K562 (cell line): ENCODE measurements at regions not wholly inside any gene's neighbourhood (a gene's known extent, or its start where the extent isn't known, plus 50 kb on each side); places are given as distances from the start of the nearest gene placed in this dataset.

Experiments
- CREB5 ChIP-seq: fragments of 250-450 bp; sonication (Bioruptor Pico); IDR thresholded peaks from 2 replicates; pipeline ENCODE4 v1.5.0; 2020; ENCODE audit warnings: mild to moderate bottlenecking
- NR4A1 ChIP-seq, 2 experiments: fragments of 250-450 bp in 1 of 2; fragments of 450-650 bp in 1 of 2; sonication (Bioruptor Pico) in 1 of 2; IDR thresholded peaks; 2 replicates each; pipeline versions ENCODE4 v1.4.0 to v1.6.1; 2016 to 2020; ENCODE audit warnings: mild to moderate bottlenecking in 2 of 2, missing compliant biosample characterization in 1 of 2, missing genetic modification characterization in 1 of 2, moderate library complexity in 1 of 2
- ZNF407 ChIP-seq: fragments of 450-650 bp; IDR thresholded peaks from 2 replicates; pipeline ENCODE4 v1.6.1; 2016; ENCODE audit warnings: low read depth

- TF ChIP-seq ZNF407, result no peak
- TF ChIP-seq NR4A1 (CRISPR knock-in tag; IDR thresholded peaks at IDR 0.05), result no peak
- no peak for TF ChIP-seq NR4A1 (tag; IDR thresholded peaks at IDR 0.05)
- TF ChIP-seq CREB5 (CRISPR knock-in tag), result no peak
- TF ChIP-seq, all 486 proteins: peak for 0
Measured at GRCh38 chr6:14278006-14278405, 160.4 kb downstream of the CD83 start (continued).
